DND-41 (cell line): ENCODE measurements at regions not wholly inside any gene's neighbourhood (a gene's known extent, or its start where the extent isn't known, plus 50 kb on each side); places are given as distances from the start of the nearest gene placed in this dataset.
"Not testable (repeated sequence)": the region's sequence is repeated elsewhere in the genome, so short reads cannot be mapped to it uniquely, and the experiment has no call there.

ENCODE experiments used
- ATAC-seq: fragments of 200-7000 bp; cut with Tn5 transposase; 3 replicates; pipeline ENCODE4 v1.9.1; 2021; ENCODE audit warnings: low read depth; ENCODE audit not compliant: insufficient read depth
- DNase-seq: peaks from one replicate; pipeline ENCODE4 v3.0.0-alpha.2; 2020
- H2AFZ ChIP-seq: 2 replicates; pipeline ENCODE4 v1.6.0; 2012; ENCODE audit warnings: low read depth, low read length
- H3K27ac ChIP-seq: 2 replicates; pipeline ENCODE4 v1.5.1; 2012; ENCODE audit warnings: low read length, inconsistent platforms
- H3K27me3 ChIP-seq: fragments of 200-600 bp; sonication (generic); 2 replicates; pipeline ENCODE4 v1.6.0; 2012; ENCODE audit warnings: low read length, mild to moderate bottlenecking, inconsistent platforms; ENCODE audit not compliant: insufficient read depth, poor library complexity
- H3K36me3 ChIP-seq: 2 replicates; pipeline ENCODE4 v1.5.1; 2012; ENCODE audit warnings: low read length, inconsistent platforms; ENCODE audit not compliant: insufficient read depth
- H3K4me1 ChIP-seq: 2 replicates; pipeline ENCODE4 v1.5.1; 2012; ENCODE audit warnings: mild to moderate bottlenecking, low read length; ENCODE audit not compliant: insufficient read depth
- H3K4me2 ChIP-seq: 2 replicates; pipeline ENCODE4 v1.6.0; 2012; ENCODE audit warnings: mild to moderate bottlenecking, moderate library complexity, low read length, inconsistent platforms; ENCODE audit not compliant: insufficient read depth
- H3K4me3 ChIP-seq, 2 experiments: fragments of 200-600 bp in 1 of 2; shearing (Covaris generic) in 1 of 2; 2 replicates each; pipeline ENCODE4 v1.5.1; 2012 to 2016; ENCODE audit warnings: inconsistent platforms in 2 of 2, low read length in 2 of 2, mild to moderate bottlenecking in 2 of 2, low read depth in 1 of 2, moderate library complexity in 1 of 2
- H3K79me2 ChIP-seq: 2 replicates; pipeline ENCODE4 v1.6.0; 2012; ENCODE audit warnings: low read length, inconsistent platforms; ENCODE audit not compliant: insufficient read depth
- H3K9ac ChIP-seq: 2 replicates; pipeline ENCODE4 v1.6.0; 2012; ENCODE audit warnings: low read depth, mild to moderate bottlenecking, inconsistent platforms, low read length, moderate library complexity
- H3K9me3 ChIP-seq: 2 replicates; pipeline ENCODE4 v1.5.1; 2012; ENCODE audit warnings: low read length, moderate library complexity, mild to moderate bottlenecking, inconsistent platforms; ENCODE audit not compliant: insufficient read depth, severe bottlenecking
- H4K20me1 ChIP-seq: 2 replicates; pipeline ENCODE4 v1.6.0; 2012; ENCODE audit warnings: low read length; ENCODE audit not compliant: insufficient read depth
- EZH2 ChIP-seq: IDR thresholded peaks from 3 replicates; pipeline ENCODE4 v1.6.1; 2012; ENCODE audit warnings: borderline replicate concordance, low read depth, mild to moderate bottlenecking, moderate library complexity, low read length, inconsistent platforms; ENCODE audit not compliant: severe bottlenecking
- TF ChIP-seq, protein P1 (sequence below): IDR thresholded peaks from 2 replicates; pipeline ENCODE4 v1.5.1; 2012; ENCODE audit warnings: borderline replicate concordance, low read length, moderate library complexity, mild to moderate bottlenecking; ENCODE audit not compliant: poor library complexity, severe bottlenecking; ENCODE audit errors: extremely low read depth

DNA sequence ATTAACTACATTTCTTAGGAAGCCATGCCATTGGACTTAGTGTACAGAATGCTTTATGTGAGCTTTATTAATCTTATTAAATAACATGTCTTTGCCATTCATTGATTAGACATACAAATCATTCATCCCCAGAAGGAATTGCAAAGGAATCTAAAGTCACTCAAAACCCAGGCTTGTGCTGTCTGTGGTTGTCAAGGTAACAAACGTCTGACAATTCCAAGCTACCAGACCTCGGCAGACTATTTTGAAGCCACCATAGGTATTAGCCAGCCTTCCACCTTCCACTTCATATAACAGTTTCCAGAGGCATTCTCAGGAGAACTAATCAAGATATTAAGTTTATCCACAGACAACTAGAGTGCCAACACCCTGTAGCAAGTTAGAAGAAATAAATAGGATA is 135.2 kb upstream of the TUSC1 start:
- Histone ChIP-seq H3K27me3 (no peaks in the 10 kb centered on the region), H2AFZ (no peak overlapping the region), H3K36me3 (no peaks in the 10 kb centered on the region), H3K9ac (no peak overlapping the region), H3K4me2 (no peak overlapping the region), H3K79me2 (no peaks in the 10 kb centered on the region), H4K20me1 (no peaks in the 10 kb centered on the region), H3K4me3 (no peak overlapping the region), H3K4me1 (no peaks in the 10 kb centered on the region), H3K9me3 (no peaks in the 10 kb centered on the region), H3K27ac (no peak overlapping the region)
- ATAC-seq (no peak), DNase-seq (no peak)
- no peak for TF ChIP-seq EZH2
- TF ChIP-seq, protein P1, sequence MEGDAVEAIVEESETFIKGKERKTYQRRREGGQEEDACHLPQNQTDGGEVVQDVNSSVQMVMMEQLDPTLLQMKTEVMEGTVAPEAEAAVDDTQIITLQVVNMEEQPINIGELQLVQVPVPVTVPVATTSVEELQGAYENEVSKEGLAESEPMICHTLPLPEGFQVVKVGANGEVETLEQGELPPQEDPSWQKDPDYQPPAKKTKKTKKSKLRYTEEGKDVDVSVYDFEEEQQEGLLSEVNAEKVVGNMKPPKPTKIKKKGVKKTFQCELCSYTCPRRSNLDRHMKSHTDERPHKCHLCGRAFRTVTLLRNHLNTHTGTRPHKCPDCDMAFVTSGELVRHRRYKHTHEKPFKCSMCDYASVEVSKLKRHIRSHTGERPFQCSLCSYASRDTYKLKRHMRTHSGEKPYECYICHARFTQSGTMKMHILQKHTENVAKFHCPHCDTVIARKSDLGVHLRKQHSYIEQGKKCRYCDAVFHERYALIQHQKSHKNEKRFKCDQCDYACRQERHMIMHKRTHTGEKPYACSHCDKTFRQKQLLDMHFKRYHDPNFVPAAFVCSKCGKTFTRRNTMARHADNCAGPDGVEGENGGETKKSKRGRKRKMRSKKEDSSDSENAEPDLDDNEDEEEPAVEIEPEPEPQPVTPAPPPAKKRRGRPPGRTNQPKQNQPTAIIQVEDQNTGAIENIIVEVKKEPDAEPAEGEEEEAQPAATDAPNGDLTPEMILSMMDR = no peak

DNA sequence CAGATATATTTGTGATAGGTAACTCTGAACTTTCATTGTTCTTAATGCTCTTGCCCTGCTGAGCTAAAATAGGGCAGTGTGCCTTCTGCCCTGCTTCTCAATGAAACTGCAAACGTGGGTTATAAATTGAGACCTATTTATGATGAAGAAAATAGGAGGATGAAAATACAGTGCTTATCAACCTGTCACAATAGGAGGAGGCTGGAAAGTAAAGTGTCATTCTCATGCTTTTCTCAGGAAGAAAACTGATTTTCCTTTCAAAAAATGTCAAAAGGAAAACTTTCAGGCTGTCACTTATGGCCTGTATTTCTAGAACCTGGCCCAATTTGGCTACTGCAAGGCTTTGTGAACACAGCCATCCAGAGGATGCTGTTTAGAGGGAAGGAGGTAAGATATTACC is 130.3 kb upstream of the TUSC1 start:
- Histone ChIP-seq H3K9me3 (no peaks in the 10 kb centered on the region), H3K79me2 (no peaks in the 10 kb centered on the region), H2AFZ (no peak overlapping the region), H3K36me3 (no peaks in the 10 kb centered on the region), H3K4me1 (no peaks in the 10 kb centered on the region), H3K9ac (no peak overlapping the region), H3K4me3 (no peak overlapping the region), H3K27me3 (no peaks in the 10 kb centered on the region), H3K4me2 (no peak overlapping the region), H4K20me1 (no peaks in the 10 kb centered on the region), H3K27ac (no peak overlapping the region)
- TF ChIP-seq, protein P1 = no peak
- TF ChIP-seq EZH2 = no peak
- DNase-seq (no peak), ATAC-seq (no peak)

DNA sequence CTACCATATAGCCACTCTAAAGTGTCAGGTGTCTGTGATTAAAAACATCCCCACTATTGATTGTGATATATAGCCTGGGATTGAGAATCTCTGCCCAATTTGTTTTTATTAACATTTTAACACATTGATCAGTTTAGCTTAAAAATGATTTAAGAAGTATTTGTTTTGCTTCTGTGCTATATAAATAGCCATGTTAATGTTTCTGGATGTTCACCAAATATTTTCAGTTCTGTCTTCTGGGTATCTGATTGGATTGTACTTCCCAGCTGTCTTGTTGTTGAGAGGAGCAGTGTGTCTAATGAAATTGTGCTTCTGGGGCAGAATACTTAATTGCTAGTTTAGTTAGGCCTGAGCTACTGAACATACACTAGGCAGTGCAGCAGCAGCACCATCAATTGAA is 126.6 kb upstream of the TUSC1 start:
- Histone ChIP-seq H3K79me2 (no peaks in the 10 kb centered on the region), H2AFZ (no peak overlapping the region), H3K4me1 (no peaks in the 10 kb centered on the region), H3K9me3 (no peaks in the 10 kb centered on the region), H4K20me1 (no peaks in the 10 kb centered on the region), H3K4me2 (no peak overlapping the region), H3K27me3 (no peaks in the 10 kb centered on the region), H3K27ac (no peak overlapping the region), H3K36me3 (no peaks in the 10 kb centered on the region), H3K4me3 (no peak overlapping the region), H3K9ac (no peak overlapping the region)
- ATAC-seq (no peak), DNase-seq (no peak)
- TF ChIP-seq, protein P1 = no peak
- TF ChIP-seq EZH2 = no peak

DNA sequence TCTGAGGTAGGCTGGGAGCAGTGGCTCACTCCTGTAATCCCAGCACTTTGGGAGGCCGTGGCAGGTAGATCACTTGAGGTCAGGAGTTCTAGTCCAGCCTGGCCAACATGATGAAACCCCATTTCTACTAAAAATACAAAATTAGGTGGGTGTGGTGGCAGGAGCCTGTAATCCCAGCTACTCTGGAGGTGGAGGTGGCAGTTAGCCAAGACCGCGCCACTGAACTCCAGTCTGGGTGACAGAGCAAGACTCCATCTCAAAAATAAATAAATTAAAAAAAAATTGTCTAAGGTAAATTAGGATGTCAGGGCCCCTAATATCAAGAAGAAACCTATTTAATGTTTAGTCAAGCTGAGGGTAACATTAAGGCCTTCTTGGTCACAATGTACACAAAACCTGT is 123.7 kb upstream of the TUSC1 start:
- not testable (repeated sequence) for H3K9ac ChIP-seq, H4K20me1 ChIP-seq, H3K9me3 ChIP-seq, H3K4me3 ChIP-seq, H2AFZ ChIP-seq, H3K27me3 ChIP-seq, H3K36me3 ChIP-seq, ATAC-seq, H3K79me2 ChIP-seq, H3K4me2 ChIP-seq, H3K27ac ChIP-seq, H3K4me1 ChIP-seq, DNase-seq
